Natural killer cell (primary cell): ENCODE measurements at regions not wholly inside any gene's neighbourhood (a gene's known extent, or its start where the extent isn't known, plus 50 kb on each side); places are given as distances from the start of the nearest gene placed in this dataset.

Experiments used
- ATAC-seq, 3 donors: fragments of 150-1000 bp in 2 of 3; fragments of 200-7000 bp in 1 of 3; cut with Tn5 transposase; 1 replicate in 1 of 3; 2 replicates in 2 of 3; pipeline ENCODE4 v1.10.0; 2021; ENCODE audit warnings: mild to moderate bottlenecking in 2 of 3, moderate library complexity in 2 of 3
- DNase-seq, 2 donors: peaks; one replicate each; pipeline versions ENCODE4 v3.0.0 to v3.0.0-alpha.2; 2013 to 2021; ENCODE audit warnings: mixed read lengths in 1 of 2
- H3K27ac ChIP-seq: one replicate; pipeline ENCODE4 v1.5.1; 2013; ENCODE audit warnings: mild to moderate bottlenecking, low read length
- H3K27me3 ChIP-seq: one replicate; pipeline ENCODE4 v1.6.1; 2013; ENCODE audit warnings: low read length; ENCODE audit not compliant: control insufficient read depth, insufficient read depth
- H3K36me3 ChIP-seq: one replicate; pipeline ENCODE4 v1.6.1; 2013; ENCODE audit warnings: low read length; ENCODE audit not compliant: control insufficient read depth, insufficient read depth
- H3K4me1 ChIP-seq: one replicate; pipeline ENCODE4 v1.6.1; 2013; ENCODE audit warnings: low read length; ENCODE audit not compliant: control insufficient read depth, insufficient read depth
- H3K4me3 ChIP-seq: one replicate; pipeline ENCODE4 v1.5.1; 2013; ENCODE audit warnings: low read length
- H3K9me3 ChIP-seq: one replicate; pipeline ENCODE4 v1.6.1; 2013; ENCODE audit warnings: low read length; ENCODE audit not compliant: control insufficient read depth, insufficient read depth
- H3K27ac Mint-ChIP-seq, 2 donors: one replicate each; pipeline ENCODE4 v1.8.0; 2022; ENCODE audit warnings: mild to moderate bottlenecking in 2 of 2, mixed read lengths in 2 of 2, moderate library complexity in 1 of 2
- H3K27me3 Mint-ChIP-seq, 2 donors: one replicate each; pipeline ENCODE4 v1.8.0; 2022; ENCODE audit warnings: low read depth in 2 of 2, mixed read lengths in 2 of 2
- H3K36me3 Mint-ChIP-seq: one replicate; pipeline ENCODE4 v1.8.0; 2022; ENCODE audit warnings: mixed read lengths
- H3K4me1 Mint-ChIP-seq, 2 donors: one replicate each; pipeline ENCODE4 v1.8.0; 2022; ENCODE audit warnings: mixed read lengths in 2 of 2
- H3K4me3 Mint-ChIP-seq: one replicate; pipeline ENCODE4 v1.8.0; 2022; ENCODE audit warnings: mild to moderate bottlenecking, moderate library complexity, mixed read lengths
- H3K9me3 Mint-ChIP-seq, 2 donors: one replicate each; pipeline ENCODE4 v1.8.0; 2022; ENCODE audit warnings: mixed read lengths in 2 of 2
- WGBS: methylation state at CpG from one replicate; pipeline ENCODE4 v1.1.7; 2013; ENCODE audit warnings: missing lambda C conversion rate; ENCODE audit not compliant: insufficient coverage; 5-methylcytosine and 5-hydroxymethylcytosine counted together
- intact Hi-C: fragments of 100-400 bp; cut with micrococcal nuclease; formaldehyde crosslinking; loops from one replicate; pipeline ENCODE4 v1.14.2; 2022
- TF ChIP-seq, protein P1 (sequence below): fragments of 200-600 bp; IDR thresholded peaks from one replicate; pipeline ENCODE4 v1.8.0; 2022; ENCODE audit warnings: antibody characterized with exemption

DNA sequence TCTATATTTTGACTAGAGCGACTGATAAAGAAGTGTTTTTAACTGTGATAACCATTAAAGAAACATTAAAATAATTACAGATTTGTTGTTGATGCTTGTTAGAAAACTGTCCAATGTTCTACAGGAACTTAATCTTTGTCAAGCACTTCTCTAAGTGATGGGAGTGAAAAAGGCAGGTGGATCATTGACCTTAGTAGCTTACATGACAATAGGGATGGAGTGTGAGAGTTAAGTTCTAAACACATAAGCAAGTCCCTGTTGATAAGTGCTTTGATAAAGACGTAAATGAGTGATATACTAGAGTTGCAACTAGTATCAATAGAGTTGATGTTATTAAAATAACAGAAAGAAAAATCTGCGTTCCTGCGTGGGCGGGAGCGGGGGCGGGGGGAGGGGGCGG is 931.5 kb upstream of the EPHA7 start:
- DNase-seq (no peak), ATAC-seq (no peak)
- Mint-ChIP-seq H3K4me1 (no peaks in the 10 kb centered on the region), H3K9me3 (peaks cover 8 to 10% of the 10 kb centered on the region in 2 donors), H3K36me3 (no peaks in the 10 kb centered on the region), H3K4me3 (no peak overlapping the region), H3K27ac (no peak overlapping the region), H3K27me3 (no peaks in the 10 kb centered on the region)
- H3K27me3 ChIP-seq, result no peaks in the 10 kb centered on the region
- no peak overlapping the region for H3K4me3 ChIP-seq
- no peaks in the 10 kb centered on the region for H3K4me1 ChIP-seq
- TF ChIP-seq, protein P1, sequence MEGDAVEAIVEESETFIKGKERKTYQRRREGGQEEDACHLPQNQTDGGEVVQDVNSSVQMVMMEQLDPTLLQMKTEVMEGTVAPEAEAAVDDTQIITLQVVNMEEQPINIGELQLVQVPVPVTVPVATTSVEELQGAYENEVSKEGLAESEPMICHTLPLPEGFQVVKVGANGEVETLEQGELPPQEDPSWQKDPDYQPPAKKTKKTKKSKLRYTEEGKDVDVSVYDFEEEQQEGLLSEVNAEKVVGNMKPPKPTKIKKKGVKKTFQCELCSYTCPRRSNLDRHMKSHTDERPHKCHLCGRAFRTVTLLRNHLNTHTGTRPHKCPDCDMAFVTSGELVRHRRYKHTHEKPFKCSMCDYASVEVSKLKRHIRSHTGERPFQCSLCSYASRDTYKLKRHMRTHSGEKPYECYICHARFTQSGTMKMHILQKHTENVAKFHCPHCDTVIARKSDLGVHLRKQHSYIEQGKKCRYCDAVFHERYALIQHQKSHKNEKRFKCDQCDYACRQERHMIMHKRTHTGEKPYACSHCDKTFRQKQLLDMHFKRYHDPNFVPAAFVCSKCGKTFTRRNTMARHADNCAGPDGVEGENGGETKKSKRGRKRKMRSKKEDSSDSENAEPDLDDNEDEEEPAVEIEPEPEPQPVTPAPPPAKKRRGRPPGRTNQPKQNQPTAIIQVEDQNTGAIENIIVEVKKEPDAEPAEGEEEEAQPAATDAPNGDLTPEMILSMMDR, result no peak
- intact Hi-C loops, result no loop called here
- no peaks in the 10 kb centered on the region for H3K9me3 ChIP-seq
- no peaks in the 10 kb centered on the region for H3K36me3 ChIP-seq
- no peak overlapping the region for H3K27ac ChIP-seq
- 72% methylated on average over 7 of the region's 8 CpGs for WGBS

DNA sequence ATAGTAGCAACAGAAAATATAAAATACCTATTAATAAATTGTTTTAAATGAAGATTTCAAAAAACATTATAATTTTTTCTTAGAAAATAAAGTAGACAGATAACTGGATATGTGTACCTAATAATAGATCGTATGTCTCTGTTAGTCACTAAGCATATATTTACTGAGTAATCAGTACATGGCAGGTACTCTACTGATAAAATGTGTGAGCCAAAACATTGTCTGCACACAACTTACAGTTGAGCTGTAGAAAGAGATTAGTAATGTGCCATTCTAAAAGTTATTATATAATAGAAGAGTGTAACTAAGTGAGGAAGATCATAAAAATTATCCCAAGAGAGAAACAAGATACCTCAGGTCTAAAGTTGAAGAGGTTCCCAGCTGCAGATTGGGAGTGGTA is 929.9 kb upstream of the EPHA7 start:
- no peaks in the 10 kb centered on the region for H3K4me1 Mint-ChIP-seq
- Histone ChIP-seq H3K27ac (no peak overlapping the region), H3K36me3 (no peaks in the 10 kb centered on the region), H3K4me1 (no peaks in the 10 kb centered on the region), H3K4me3 (no peak overlapping the region), H3K9me3 (peaks cover 2% of the 10 kb centered on the region), H3K27me3 (no peaks in the 10 kb centered on the region)
- DNase-seq (no peak), ATAC-seq (no peak)
- peaks cover 3 to 9% of the 10 kb centered on the region in 2 donors for H3K9me3 Mint-ChIP-seq
- H3K27me3 Mint-ChIP-seq, result no peaks in the 10 kb centered on the region
- H3K27ac Mint-ChIP-seq, result no peak overlapping the region
- no peak overlapping the region for H3K4me3 Mint-ChIP-seq
- intact Hi-C loops, result no loop called here
- H3K36me3 Mint-ChIP-seq, result no peaks in the 10 kb centered on the region
- no CpG with 5 or more reads among the region's 1 CpG for WGBS
- TF ChIP-seq, protein P1, result no peak

DNA sequence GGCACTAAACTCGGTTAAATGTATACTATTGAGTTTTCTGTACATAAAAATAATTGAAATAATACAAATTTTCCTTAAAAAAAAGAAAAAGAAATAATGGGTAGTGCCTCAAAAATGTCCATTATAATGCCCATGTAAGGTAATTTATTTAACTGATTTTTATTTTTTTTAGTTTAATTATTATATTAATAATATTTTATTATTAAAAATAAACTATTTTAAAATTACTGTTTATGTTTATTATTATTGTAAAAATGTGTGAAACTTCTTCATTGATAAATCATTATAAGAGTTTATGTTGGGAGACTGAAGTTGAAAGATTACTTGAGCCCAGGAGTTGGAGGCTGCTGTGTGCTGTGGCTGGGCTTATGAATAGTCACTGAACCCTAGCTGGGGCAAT is 925.5 kb upstream of the EPHA7 start:
- TF ChIP-seq, protein P1, result no peak
- ATAC-seq, result no peak
- no peaks in the 10 kb centered on the region for H3K4me1 Mint-ChIP-seq
- WGBS, result no CpG with 5 or more reads among the region's 1 CpG
- Histone ChIP-seq H3K9me3 (peaks cover 2% of the 10 kb centered on the region), H3K36me3 (no peaks in the 10 kb centered on the region), H3K27ac (no peak overlapping the region), H3K4me3 (no peak overlapping the region), H3K27me3 (no peaks in the 10 kb centered on the region), H3K4me1 (no peaks in the 10 kb centered on the region)
- H3K27ac Mint-ChIP-seq, result no peak overlapping the region
- no peak for DNase-seq
- no peaks in the 10 kb centered on the region for H3K36me3 Mint-ChIP-seq
- no peak overlapping the region for H3K4me3 Mint-ChIP-seq
- no peaks in the 10 kb centered on the region for H3K27me3 Mint-ChIP-seq
- peaks cover 8 to 10% of the 10 kb centered on the region in 2 donors for H3K9me3 Mint-ChIP-seq
- intact Hi-C loops, result no loop called here

DNA sequence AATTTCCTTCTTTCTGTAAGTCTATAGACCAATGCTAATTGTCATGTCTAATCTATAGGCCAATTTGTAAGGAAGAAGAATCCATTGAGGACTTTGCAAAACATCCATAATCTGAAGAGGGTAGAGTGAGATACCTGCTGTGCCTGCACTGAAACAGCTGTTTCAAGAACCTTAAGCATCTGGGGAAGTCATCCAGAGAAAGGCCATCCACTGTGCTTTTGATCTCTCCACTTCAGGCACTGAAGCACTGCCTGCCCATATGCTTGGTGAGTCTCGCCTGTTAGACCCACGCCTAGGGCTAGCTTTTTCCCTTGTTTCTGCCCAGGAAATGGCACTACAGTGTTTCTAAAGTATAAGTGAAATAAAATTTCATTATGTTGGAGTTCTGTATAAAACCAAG is 921.8 kb upstream of the EPHA7 start:
- WGBS, result 64% methylated on average over 2 of the region's 2 CpGs
- Mint-ChIP-seq H3K4me3 (no peak overlapping the region), H3K27ac (no peak overlapping the region), H3K4me1 (no peaks in the 10 kb centered on the region), H3K36me3 (no peaks in the 10 kb centered on the region), H3K9me3 (peaks cover 5 to 7% of the 10 kb centered on the region in 2 donors), H3K27me3 (no peaks in the 10 kb centered on the region)
- H3K27me3 ChIP-seq, result no peaks in the 10 kb centered on the region
- DNase-seq, result no peak
- no peak for ATAC-seq
- TF ChIP-seq, protein P1, result no peak
- H3K9me3 ChIP-seq, result peaks cover 2% of the 10 kb centered on the region
- no peak overlapping the region for H3K4me3 ChIP-seq
- no peaks in the 10 kb centered on the region for H3K36me3 ChIP-seq
- H3K27ac ChIP-seq, result no peak overlapping the region
- H3K4me1 ChIP-seq, result no peaks in the 10 kb centered on the region
- intact Hi-C loops, result no loop called here
